ENCODE measurements at regions not wholly inside any gene's neighbourhood (a gene's known extent, or its start where the extent isn't known, plus 50 kb on each side); places are given as distances from the start of the nearest gene placed in this dataset.

DNA sequence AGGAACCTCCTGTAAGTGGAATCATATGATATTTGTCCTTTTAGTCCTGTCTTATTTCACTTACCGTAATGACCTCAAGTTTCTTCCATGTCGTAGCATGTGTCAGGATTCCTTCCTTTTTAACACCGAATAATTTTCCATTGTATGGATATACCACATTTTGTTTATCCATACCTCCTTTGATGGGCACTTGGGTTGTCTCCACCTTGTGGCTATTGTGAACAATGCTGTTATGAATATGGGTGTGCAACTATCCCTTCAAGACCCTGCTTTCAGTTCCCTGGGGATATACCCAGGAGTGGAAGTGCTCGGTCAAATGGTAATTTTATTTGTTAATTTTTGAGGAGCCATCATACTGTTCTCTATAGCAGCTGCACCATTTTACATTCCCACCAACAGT lies 244.9 kb upstream of the BLID start:
- H3K4me3 ChIP-seq = no peak overlapping the region
- no peak overlapping the region for H3K27ac ChIP-seq

DNA sequence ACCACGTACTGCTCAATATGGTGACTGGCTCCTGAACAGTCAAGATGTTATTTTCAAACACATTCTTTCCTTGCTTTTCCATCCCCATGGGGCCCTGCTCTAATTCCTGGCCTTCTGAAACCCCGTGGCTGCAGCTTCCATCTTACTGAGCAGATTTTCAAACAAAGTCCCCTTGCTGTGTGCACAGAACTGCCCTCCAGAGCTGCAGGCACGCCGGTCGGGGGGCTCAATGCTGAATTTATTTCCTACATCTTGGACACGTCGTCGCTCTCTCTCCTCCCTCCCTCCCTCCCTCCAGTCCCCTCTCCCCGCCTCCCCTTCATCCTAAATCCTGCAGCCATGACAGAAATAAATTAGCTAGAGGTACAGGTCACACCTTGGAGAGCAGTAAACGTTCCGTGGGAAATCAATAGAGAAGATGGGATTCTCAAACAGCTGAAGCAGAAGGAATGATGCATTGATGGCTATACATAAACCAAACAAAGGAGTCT lies 243.1 kb upstream of the BLID start:
- H3K27ac ChIP-seq = no peak overlapping the region
- no peak overlapping the region for H3K4me3 ChIP-seq

GRCh38 chr11:122358292-122358691 lies 242.3 kb upstream of the BLID start:
- Histone ChIP-seq H3K4me3 (no peak overlapping the region), H3K27ac (no peak overlapping the region)

DNA sequence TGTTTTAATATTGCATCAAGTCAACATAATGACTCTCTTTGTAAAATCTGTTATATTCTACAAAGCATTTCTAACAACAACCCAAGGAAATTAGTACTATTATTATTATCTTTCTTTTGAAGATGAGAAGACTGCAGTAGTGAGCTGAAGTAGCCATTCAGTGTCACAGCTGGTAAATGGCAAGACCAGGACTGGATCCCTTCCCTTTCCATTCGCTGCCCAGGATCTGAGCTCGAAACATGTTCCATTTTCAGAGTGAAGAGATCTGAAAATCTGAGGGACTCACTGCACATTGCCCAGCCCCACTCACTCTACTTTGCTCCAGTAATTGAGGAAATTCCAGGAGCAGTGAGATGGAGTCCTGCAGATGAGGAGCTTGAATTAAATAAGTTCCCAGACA lies 240.0 kb upstream of the BLID start:
- H3K27ac ChIP-seq = no peak overlapping the region
- no peak overlapping the region for H3K4me3 ChIP-seq

- peak overlapping the region in 2 of 21 experiments; percentile 36 to 39 for H3K27ac ChIP-seq
- H3K4me3 ChIP-seq = no peak overlapping the region
Measured at GRCh38 chr11:122354025-122354697, 238.1 kb upstream of the BLID start.

GRCh38 chr11:122353561-122353960 lies 237.5 kb upstream of the BLID start:
- Histone ChIP-seq H3K4me3 (no peak overlapping the region), H3K27ac (peak overlapping the region in 2 of 21 experiments; percentile 36 to 39)

DNA sequence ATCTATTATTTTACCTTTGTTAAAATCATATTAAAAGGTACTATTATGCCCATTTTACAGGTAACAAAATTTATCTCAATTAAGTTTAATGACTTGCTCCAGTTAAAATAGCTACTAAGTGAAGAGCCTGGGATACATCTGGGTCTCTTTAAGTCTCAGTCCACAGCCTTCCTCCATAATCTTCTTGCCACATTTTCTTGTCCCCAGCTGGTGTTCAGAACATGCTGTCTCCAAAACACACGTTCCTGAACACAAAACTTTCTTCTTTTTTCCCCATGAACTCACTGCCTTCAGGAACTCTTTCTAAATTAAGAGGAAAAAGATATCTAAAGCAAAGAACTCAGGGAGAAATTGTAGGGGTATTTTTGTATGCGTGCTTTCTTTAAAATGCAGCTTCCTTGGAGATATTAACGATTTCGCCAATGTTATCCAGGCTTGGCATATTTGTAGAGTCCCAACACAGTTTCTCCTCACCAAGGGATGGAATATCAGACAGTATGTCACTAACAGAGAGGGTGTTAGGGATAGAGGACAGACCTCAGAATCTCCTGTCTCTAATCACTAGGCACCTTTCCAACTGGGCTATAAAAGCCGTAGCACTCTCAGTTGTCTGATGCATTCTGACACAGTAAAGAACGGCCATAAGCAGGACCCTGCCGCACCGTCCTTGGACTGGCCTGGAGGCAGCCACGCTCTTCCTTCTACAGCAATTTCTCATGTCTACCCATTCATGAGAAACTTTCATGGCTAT lies 232.8 kb upstream of the BLID start:
- H3K27ac ChIP-seq = peak overlapping the region in 1 of 21 experiments; percentile 11
- no peak overlapping the region for H3K4me3 ChIP-seq

DNA sequence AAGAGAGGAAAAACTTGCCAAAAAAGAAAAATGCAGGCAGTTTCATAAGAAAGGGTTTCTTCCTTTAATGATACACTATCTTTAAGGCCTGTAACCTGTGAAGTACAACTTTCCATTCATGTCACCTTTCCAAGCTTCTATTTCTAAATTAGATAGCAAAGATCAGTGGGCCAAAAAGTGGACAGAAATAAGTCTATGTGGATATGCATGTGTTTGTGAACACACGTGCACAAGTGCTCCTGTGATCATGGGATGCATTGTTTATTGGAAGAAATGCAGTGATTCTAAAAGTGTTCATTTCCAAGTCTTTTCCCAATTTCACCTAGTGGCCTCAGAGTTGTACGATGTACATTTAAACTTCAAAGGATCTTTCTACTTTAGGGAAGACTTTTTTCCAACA lies 230.0 kb upstream of the BLID start:
- Histone ChIP-seq H3K27ac (no peak overlapping the region), H3K4me3 (no peak overlapping the region)

DNA sequence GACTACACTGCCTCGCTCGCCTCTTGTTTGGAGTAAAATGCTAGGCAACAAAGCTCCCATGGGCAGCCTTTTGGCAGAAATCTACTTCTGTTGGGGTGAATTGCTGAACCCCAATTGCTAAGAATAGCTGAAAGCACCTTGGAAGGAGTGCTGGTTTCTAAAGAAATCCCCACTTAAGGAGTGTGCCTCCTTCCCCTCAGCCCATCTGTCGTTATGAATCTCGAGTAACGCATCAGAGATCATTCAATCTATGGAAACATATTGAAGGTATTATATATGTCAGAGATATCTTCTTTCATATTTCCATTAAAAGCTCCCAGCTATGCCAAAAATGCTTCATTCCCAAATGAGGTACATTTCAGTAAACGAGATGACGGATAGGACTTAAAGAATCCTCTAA lies 229.6 kb upstream of the BLID start:
- no peak overlapping the region for H3K4me3 ChIP-seq
- no peak overlapping the region for H3K27ac ChIP-seq

GRCh38 chr11:122344215-122344614 lies 228.2 kb upstream of the BLID start:
- H3K27ac ChIP-seq = peak overlapping the region in 3 of 21 experiments; percentile 23 to 49 (median 44)
- H3K4me3 ChIP-seq = no peak overlapping the region

GRCh38 chr11:122343210-122343609 lies 227.2 kb upstream of the BLID start:
- H3K27ac ChIP-seq = no peak overlapping the region
- no peak overlapping the region for H3K4me3 ChIP-seq

GRCh38 chr11:122342089-122342744 lies 226.2 kb upstream of the BLID start:
- H3K4me3 ChIP-seq = no peak overlapping the region
- H3K27ac ChIP-seq = no peak overlapping the region

DNA sequence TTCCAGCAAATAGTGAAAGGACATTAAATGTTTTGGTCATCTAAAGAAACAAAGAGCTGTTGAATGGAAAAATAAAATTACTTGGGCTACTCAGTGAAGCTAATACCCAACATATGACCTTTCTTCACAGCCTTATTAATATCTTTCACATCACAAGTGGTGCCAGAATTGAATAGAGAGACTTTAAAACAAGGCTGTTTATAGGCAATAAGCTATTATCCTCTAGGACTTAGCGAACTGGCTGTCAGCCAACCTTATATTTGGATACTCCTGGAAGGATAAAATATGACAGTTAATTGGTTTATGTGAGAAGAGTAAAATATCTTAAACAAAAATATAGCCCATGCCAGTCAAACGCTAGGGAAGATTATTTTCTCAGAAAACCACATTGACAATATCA lies 225.5 kb upstream of the BLID start:
- H3K4me3 ChIP-seq = no peak overlapping the region
- H3K27ac ChIP-seq = no peak overlapping the region

DNA sequence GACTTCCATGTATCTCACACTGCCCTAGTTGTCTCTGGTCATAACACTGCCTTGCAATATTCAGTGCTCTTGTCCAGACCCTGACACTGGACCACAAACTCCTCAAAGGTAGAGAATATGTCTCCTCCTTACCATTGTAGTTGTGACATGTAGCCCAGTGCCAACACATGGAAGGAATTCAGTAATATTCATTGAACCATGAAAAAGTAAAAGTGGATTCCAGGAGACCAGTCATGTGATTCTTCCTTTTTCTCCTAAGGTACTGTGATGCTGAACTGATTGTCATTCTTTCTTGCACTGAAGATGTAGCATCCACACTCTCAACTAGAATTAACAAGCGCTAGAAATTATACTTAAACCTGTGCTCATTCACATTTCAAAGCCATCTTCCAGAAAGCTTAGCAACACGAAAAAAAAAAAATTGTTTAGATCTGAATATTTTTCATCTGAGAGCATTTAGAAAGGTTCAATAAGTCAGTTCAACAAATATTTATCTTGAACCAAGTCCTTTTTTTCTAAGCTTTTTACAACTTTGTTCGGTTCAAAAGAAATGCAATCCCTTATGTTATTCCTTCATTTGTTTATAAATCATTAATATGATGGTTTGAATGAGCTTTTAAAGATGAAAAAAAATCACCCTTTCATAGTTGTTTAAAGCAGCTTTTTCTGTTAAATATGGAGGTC lies 224.7 kb upstream of the BLID start:
- Histone ChIP-seq H3K27ac (no peak overlapping the region), H3K4me3 (no peak overlapping the region)

DNA sequence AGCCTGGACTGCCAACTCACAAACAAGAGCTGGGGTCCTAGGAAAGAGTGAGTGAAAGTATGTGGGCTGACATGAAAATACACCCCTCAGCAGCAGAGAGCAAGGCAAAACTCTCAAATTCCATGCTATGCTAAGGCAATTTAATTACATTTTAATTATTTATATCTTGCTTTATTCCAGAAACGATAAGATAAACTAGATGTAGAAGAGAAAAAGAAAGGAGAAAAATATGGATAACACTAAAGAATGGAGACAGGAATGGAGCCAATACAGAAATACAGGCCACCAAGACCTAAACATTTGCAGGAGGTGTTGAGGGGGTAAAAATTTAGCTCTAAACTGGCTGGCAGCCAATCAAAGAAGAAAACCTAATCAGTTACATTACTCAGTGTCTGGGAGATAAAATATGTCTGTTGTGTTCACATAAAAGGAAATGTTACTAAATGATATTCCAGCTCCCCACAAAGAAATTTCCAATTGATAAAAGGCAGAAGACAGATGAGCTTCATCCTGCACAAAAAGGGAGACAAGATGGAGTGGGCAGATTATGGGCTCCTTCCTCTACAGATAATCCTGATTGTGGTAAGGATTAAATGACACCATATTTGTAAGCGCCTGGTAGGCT lies 223.5 kb upstream of the BLID start:
- Histone ChIP-seq H3K27ac (no peak overlapping the region), H3K4me3 (no peak overlapping the region)

DNA sequence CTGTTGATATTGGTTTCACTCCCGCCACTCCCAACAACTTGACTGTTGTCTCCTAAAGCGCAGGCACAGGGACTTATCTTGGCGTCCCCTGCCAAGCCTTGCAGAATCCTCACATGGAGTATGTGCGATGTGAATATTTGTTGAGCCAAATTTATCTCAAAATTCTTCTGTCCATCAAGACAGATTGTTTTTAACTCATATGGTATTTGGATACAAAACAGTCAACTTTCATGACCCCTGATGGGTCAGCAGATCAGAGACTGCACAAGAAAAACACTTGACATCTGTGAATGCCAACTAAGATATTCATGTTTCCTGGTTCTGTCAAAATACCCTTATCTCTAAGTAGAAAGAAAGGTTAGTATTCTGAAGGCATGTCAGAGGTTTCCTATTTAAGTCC lies 221.7 kb upstream of the BLID start:
- no peak overlapping the region for H3K4me3 ChIP-seq
- H3K27ac ChIP-seq = no peak overlapping the region

DNA sequence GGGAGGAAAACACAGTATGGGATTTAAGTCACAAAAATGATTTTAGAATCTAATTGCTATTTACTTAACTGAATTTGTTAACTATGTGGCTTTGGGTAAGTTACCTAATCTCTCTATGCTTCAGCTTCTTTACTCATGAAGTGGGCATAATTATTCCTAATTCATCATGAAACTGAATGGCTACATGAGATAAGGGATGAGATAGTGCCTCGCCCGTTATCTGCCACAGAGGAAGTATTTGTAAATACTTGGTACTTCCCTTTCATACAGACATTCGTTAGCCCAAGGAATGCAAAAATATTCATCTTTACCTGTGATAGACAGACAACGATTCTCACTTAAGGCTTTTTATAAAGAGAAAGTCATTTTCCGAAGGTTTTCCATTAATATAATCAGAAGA lies 221.2 kb upstream of the BLID start:
- Histone ChIP-seq H3K27ac (no peak overlapping the region), H3K4me3 (no peak overlapping the region)

DNA sequence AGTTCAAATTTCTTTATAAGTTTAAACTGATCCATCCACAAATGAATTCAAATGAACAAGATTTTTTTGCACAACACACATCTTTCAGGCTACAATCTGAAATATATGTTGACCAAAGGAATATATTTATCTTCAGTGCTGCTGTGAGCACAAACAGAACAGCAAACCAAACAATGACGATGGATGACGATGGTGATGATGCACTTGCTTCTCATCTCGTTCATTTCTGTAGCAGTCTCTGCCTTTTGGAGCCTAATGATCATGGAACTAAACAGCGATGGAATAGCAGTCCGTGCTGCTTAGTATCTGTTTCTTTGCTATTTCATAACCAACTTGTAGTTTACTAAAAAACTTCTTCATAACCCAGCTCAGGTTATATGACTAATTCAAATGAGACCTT lies 220.7 kb upstream of the BLID start:
- no peak overlapping the region for H3K27ac ChIP-seq
- H3K4me3 ChIP-seq = no peak overlapping the region

GRCh38 chr11:122334546-122335339 lies 218.7 kb upstream of the BLID start:
- Histone ChIP-seq H3K4me3 (no peak overlapping the region), H3K27ac (no peak overlapping the region)

Measured in skin epidermis (tissue), 12 donors.